ENCODE measurements at regions not wholly inside any gene's neighbourhood (a gene's known extent, or its start where the extent isn't known, plus 50 kb on each side); places are given as distances from the start of the nearest gene placed in this dataset.

- TF ChIP-seq NFRKB (IDR thresholded peaks at IDR 0.05) (no peak), TARDBP (IDR thresholded peaks at IDR 0.05) (no peak), FOXM1 (IDR thresholded peaks at IDR 0.05; ENCODE audit: borderline replicate concordance) (no peak), PKNOX1 (IDR thresholded peaks at IDR 0.05) (no peak), FOXA1 (IDR thresholded peaks at IDR 0.05) (no peak), ARNT (IDR thresholded peaks at IDR 0.05) (no peak)
These were observed 195.5 kb upstream of the NCAM2 start for GRCh38 chr21:20802631-20803260.

Data from HEK293T (cell line).